GM10248 (cell line): ENCODE measurements at regions not wholly inside any gene's neighbourhood (a gene's known extent, or its start where the extent isn't known, plus 50 kb on each side); places are given as distances from the start of the nearest gene placed in this dataset.
"Not testable (repeated sequence)": the region's sequence is repeated elsewhere in the genome, so short reads cannot be mapped to it uniquely, and the experiment has no call there.

Source experiments
- CTCF ChIA-PET: fragments of 300-600 bp; sonication (Branson Sonifier 250); formaldehyde crosslinking; extraction: SDS; loops from one replicate; lab custom pipeline; 2021; ENCODE audit warnings: antibody characterized with exemption; lab: Yijun Ruan, JAX
- POLR2A ChIA-PET: fragments of 350-650 bp; sonication (Branson Sonifier 250); formaldehyde crosslinking; extraction: SDS; loops from one replicate; lab custom pipeline; 2020; ENCODE audit warnings: antibody characterized with exemption; lab: Yijun Ruan, JAX
- DNase-seq: peaks from one replicate; pipeline ENCODE4 v3.0.0; 2012; ENCODE audit errors: extremely low spot score
- CTCF ChIP-seq: IDR thresholded peaks from 2 replicates; pipeline ENCODE4 v1.5.1; 2012; ENCODE audit warnings: mild to moderate bottlenecking, low read depth; ENCODE audit errors: extremely low read depth, missing control alignments, control extremely low read depth

- no peak for DNase-seq
Observed at GRCh38 chr7:112946350-112946749, 140.3 kb downstream of the GPR85 start.

GRCh38 chr7:112945046-112945445, 141.6 kb downstream of the GPR85 start:
- ChIA-PET POLR2A (no interaction called here), CTCF (no interaction called here)
- no peak for TF ChIP-seq CTCF
- no peak for DNase-seq

More at GRCh38 chr7:112946350-112946749, 140.3 kb downstream of the GPR85 start:
- ChIA-PET CTCF (no interaction called here), POLR2A (no interaction called here)
- TF ChIP-seq CTCF: no peak

GRCh38 chr7:112942981-112943380, 143.6 kb downstream of the GPR85 start:
- no peak for TF ChIP-seq CTCF
- DNase-seq: no peak
- ChIA-PET POLR2A (no interaction called here), CTCF (no interaction called here)

GRCh38 chr7:112942125-112942524, 144.5 kb downstream of the GPR85 start:
- POLR2A ChIA-PET, CTCF ChIA-PET, DNase-seq: not testable (repeated sequence)

- peak; percentile 7 for DNase-seq
- POLR2A ChIA-PET: interaction anchor here (0.8 to 1.5 kb wide), 2 partner anchors 151 to 490 kb away, joined by 3 to 18 read pairs; partner anchors contain the start of gene IFRD1
- CTCF ChIA-PET: interaction anchor here (0.8 to 1.8 kb wide), 8 partner anchors 10 to 151 kb away, joined by 3 to 5 read pairs (median 3); partner anchors contain the start of gene TMEM168
- TF ChIP-seq CTCF: no peak
Observed at GRCh38 chr7:112940314-112940732, 146.3 kb downstream of the GPR85 start.

GRCh38 chr7:112939574-112940313, 146.9 kb downstream of the GPR85 start:
- ChIA-PET CTCF (interaction anchor here (0.8 to 1.8 kb wide), 9 partner anchors 11 to 150 kb away, joined by 3 to 5 read pairs (median 3); partner anchors contain the start of gene TMEM168), POLR2A (interaction anchor here (0.7 to 1.5 kb wide), 3 partner anchors 85 to 489 kb away, joined by 3 to 18 read pairs (median 3); partner anchors contain the start of gene IFRD1)
- no peak for TF ChIP-seq CTCF
- peak; percentile 97 for DNase-seq
